SU-DHL-6 (cell line): ENCODE measurements at regions not wholly inside any gene's neighbourhood (a gene's known extent, or its start where the extent isn't known, plus 50 kb on each side); places are given as distances from the start of the nearest gene placed in this dataset.

Experiments used
- CTCF ChIP-seq: fragments of 200-600 bp; sonication (generic); IDR thresholded peaks from one replicate; pipeline ENCODE4 v1.5.1; 2017; ENCODE audit warnings: antibody characterized with exemption, mild to moderate bottlenecking, low read length, moderate library complexity; ENCODE audit not compliant: insufficient read depth, poor library complexity, severe bottlenecking
- EZH2phosphoT487 ChIP-seq: fragments of 200-600 bp; sonication (generic), shearing (Covaris generic); conservative IDR thresholded peaks from 2 replicates; pipeline ENCODE4 v1.6.1; 2018; ENCODE audit warnings: mild to moderate bottlenecking, antibody characterized with exemption, low read length, moderate library complexity, mixed read lengths

- TF ChIP-seq CTCF (no peak), EZH2phosphoT487 (no peak)
Measured at GRCh38 chr22:27372364-27372763, 429.2 kb downstream of the MN1 start.
